ENCODE measurements at regions not wholly inside any gene's neighbourhood (a gene's known extent, or its start where the extent isn't known, plus 50 kb on each side); places are given as distances from the start of the nearest gene placed in this dataset.

DNA sequence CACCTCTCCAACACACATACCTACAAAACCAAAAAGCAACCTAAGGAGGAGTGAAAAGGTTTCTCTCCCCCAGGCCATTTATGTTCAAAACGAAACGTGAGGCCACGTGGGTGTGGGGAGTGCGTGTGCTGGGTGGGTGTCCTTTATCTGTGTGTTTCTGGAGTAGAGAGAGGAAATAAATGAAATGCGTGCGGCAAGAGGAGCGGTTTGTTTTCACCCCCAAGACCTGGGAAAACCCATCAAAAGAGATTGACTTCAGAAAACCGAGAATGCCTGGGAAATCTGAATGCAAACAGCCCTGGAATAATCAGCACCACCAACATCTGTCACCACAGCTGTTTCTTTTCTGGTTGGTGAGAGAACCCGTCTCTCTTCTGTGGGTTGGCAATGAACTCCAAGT is 137.4 kb downstream of the INSIG2 start:
- Histone ChIP-seq H3K9ac (ENCODE audit: low read depth in 1 of 3, low read length in 3 of 3) (peak overlapping the region in 1 of 3 donors; percentile 37), H3K4me1 (ENCODE audit: control insufficient read depth in 3 of 3, insufficient read depth in 3 of 3, low read length in 3 of 3) (peaks cover 8 to 9% (median 9%) of the 10 kb centered on the region in 3 donors), H3K27ac (ENCODE audit: low read depth, low read length) (no peak overlapping the region), H3K9me3 (ENCODE audit: control insufficient read depth in 3 of 3, low read length in 3 of 3) (no peaks in the 10 kb centered on the region), H3K4me3 (ENCODE audit: low read length in 3 of 3) (no peak overlapping the region), H3K27me3 (ENCODE audit: control insufficient read depth in 3 of 3, insufficient read depth in 3 of 3, low read length in 3 of 3) (peaks cover 18 to 24% (median 21%) of the 10 kb centered on the region in 3 donors), H3K36me3 (ENCODE audit: control insufficient read depth in 3 of 3, insufficient read depth in 3 of 3, low read length in 3 of 3) (no peaks in the 10 kb centered on the region)

DNA sequence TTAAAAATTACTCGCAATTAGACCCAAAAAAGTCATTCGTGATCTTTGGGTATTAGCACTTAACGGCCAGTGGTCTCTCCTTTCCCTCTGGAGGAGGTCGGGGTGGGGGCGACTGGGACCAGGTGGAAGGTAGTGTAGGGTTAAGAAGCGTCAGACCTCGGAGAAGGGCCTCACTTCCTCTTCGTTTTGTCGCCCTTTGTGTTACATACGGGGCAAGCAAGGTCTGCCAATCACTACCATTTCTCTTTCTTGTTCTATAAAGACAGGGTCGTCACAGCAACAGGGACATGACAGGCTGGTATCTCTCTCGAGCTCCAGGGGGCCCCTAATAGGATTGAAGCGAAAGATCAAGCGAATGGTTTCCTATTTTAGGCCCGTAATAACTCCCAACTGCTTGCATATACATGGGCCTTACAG is 136.6 kb downstream of the INSIG2 start:
- Histone ChIP-seq H3K9ac (ENCODE audit: low read depth in 1 of 3, low read length in 3 of 3) (peak overlapping the region; percentile 21 to 82 (median 71)), H3K4me3 (ENCODE audit: low read length in 3 of 3) (peak overlapping the region; percentile 33 to 74 (median 65)), H3K27me3 (ENCODE audit: control insufficient read depth in 3 of 3, insufficient read depth in 3 of 3, low read length in 3 of 3) (peaks cover 18 to 24% (median 21%) of the 10 kb centered on the region in 3 donors), H3K4me1 (ENCODE audit: control insufficient read depth in 3 of 3, insufficient read depth in 3 of 3, low read length in 3 of 3) (peaks cover 8 to 9% (median 9%) of the 10 kb centered on the region in 3 donors), H3K36me3 (ENCODE audit: control insufficient read depth in 3 of 3, insufficient read depth in 3 of 3, low read length in 3 of 3) (no peaks in the 10 kb centered on the region), H3K27ac (ENCODE audit: low read depth, low read length) (peak overlapping the region; percentile 77), H3K9me3 (ENCODE audit: control insufficient read depth in 3 of 3, low read length in 3 of 3) (no peaks in the 10 kb centered on the region)

DNA sequence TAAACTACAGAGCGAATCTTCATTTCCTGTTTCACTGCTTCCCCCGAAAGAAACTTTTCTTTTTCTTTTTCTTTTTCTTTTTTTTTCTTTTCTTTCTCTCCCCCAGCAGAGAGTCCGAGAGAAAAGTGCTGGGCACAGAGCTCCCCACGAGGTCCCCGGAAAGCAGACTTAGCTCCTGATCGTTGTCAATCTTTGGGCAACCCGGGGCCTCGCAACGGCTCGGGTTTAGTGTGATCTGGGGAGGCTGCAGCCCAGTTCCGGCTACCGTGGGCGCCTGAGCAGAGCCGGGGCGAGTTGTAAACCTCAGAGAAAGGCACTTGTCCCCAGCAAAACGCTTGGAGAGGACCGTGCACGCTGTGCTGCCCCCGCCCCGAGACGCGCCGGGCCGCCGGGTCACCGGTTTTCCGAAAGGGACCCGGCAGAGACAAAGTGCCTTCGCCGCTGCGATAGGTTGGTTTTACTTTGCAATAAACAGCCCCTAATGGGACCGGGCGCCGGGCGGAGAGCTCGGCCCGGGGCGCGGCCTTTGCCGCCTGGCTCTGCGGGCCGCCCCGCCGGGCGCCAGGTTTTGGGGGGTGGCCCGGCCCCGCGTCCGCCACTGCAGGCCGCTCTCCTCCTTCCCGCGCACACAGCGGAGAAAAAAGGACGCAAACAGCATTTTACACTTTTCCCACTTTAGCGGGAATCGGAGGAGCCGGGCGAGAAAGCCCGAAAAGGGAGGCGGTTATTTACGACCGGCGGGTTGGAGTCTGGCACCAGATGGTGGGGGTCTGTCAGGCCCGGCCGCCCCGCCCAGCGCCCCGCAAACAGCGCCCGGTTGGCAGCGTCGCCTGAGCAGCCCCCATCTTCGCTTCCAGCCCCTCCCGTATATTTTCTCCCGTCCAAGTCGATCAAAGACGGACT is 136.0 kb downstream of the INSIG2 start:
- Histone ChIP-seq H3K36me3 (ENCODE audit: control insufficient read depth in 3 of 3, insufficient read depth in 3 of 3, low read length in 3 of 3) (no peaks in the 10 kb centered on the region), H3K27ac (ENCODE audit: low read depth, low read length) (peak overlapping the region; percentile 77), H3K9me3 (ENCODE audit: control insufficient read depth in 3 of 3, low read length in 3 of 3) (no peaks in the 10 kb centered on the region), H3K27me3 (ENCODE audit: control insufficient read depth in 3 of 3, insufficient read depth in 3 of 3, low read length in 3 of 3) (peaks cover 18 to 24% (median 21%) of the 10 kb centered on the region in 3 donors), H3K9ac (ENCODE audit: low read depth in 1 of 3, low read length in 3 of 3) (peak overlapping the region; percentile 71 to 82 (median 82)), H3K4me3 (ENCODE audit: low read length in 3 of 3) (peak overlapping the region; percentile 65 to 74 (median 70)), H3K4me1 (ENCODE audit: control insufficient read depth in 3 of 3, insufficient read depth in 3 of 3, low read length in 3 of 3) (peaks cover 8 to 9% (median 9%) of the 10 kb centered on the region in 3 donors)

DNA sequence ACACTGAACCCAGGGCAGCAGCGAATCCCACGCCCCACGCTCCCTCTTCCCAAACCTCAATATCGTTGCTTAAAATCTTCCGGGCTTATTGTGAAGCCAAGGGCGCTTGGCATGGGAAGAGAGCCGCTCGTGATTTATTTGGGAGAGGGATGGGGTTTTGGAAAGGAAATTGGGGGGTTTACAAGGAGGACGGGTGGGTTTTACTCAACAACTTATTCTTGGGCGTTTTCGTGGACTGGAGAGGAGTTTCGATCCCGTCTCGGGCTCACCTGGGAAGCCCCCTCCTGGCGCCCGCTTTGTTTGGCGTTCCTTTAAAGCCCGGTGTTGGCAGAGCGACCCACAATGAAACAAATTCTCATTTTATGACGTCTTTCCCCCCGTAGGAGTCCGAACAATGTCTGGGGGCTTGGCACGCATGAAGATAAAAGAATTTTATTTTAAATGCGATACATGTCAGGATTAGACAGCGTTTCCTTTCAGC is 135.3 kb downstream of the INSIG2 start:
- peaks cover 18 to 24% (median 21%) of the 10 kb centered on the region in 3 donors for H3K27me3 ChIP-seq (ENCODE audit: control insufficient read depth in 3 of 3, insufficient read depth in 3 of 3, low read length in 3 of 3)
- H3K27ac ChIP-seq (ENCODE audit: low read depth, low read length), result peak overlapping the region; percentile 77
- peak overlapping the region; percentile 71 to 82 (median 82) for H3K9ac ChIP-seq (ENCODE audit: low read depth in 1 of 3, low read length in 3 of 3)

DNA sequence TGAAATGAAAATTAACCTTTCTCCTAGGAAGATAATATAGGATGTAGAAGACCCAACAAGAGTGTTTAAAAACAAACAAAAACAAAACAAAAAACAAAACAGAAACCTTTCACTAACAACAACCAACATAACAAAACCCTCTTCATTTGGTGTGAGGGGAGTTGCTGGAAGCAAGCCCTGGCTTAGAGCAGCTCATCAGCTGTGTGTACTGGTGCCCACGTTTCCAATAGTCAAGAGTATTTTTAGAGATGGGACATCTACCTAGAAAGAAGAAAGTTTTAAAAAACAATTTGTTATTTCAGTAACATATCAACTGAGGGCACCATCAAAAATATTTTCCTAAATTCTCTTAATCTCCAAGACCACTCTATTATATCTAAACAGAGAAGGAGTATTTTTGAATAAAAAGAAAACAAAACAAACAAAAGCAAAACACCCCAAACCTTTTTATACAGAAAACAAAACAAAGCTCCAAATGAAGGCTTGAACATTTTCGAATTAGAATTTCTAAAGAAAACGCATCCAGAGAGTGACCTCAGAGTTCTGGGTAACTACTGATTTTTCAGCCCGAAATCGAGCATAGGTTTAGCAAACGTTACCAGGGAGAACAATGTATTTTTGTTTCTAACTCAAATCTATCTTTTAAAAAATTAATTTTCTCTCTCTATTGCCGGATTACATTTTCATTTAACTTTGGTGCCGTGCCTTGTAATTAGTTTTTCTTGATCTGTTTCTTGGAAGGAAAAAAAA is 134.6 kb downstream of the INSIG2 start:
- Histone ChIP-seq H3K4me1 (ENCODE audit: control insufficient read depth in 3 of 3, insufficient read depth in 3 of 3, low read length in 3 of 3) (peaks cover 8 to 9% (median 8%) of the 10 kb centered on the region in 3 donors), H3K36me3 (ENCODE audit: control insufficient read depth in 3 of 3, insufficient read depth in 3 of 3, low read length in 3 of 3) (no peaks in the 10 kb centered on the region), H3K27me3 (ENCODE audit: control insufficient read depth in 3 of 3, insufficient read depth in 3 of 3, low read length in 3 of 3) (peaks cover 18 to 24% (median 21%) of the 10 kb centered on the region in 3 donors), H3K4me3 (ENCODE audit: low read length in 3 of 3) (peak overlapping the region; percentile 65 to 74 (median 70)), H3K27ac (ENCODE audit: low read depth, low read length) (peak overlapping the region; percentile 77), H3K9me3 (ENCODE audit: control insufficient read depth in 3 of 3, low read length in 3 of 3) (no peaks in the 10 kb centered on the region), H3K9ac (ENCODE audit: low read depth in 1 of 3, low read length in 3 of 3) (peak overlapping the region; percentile 71 to 82 (median 82))

More for the DNA sequence above, 135.3 kb downstream of the INSIG2 start:
- H3K36me3 ChIP-seq (ENCODE audit: control insufficient read depth in 3 of 3, insufficient read depth in 3 of 3, low read length in 3 of 3), result no peaks in the 10 kb centered on the region
- H3K4me3 ChIP-seq (ENCODE audit: low read length in 3 of 3), result peak overlapping the region; percentile 65 to 74 (median 70)
- H3K9me3 ChIP-seq (ENCODE audit: control insufficient read depth in 3 of 3, low read length in 3 of 3), result no peaks in the 10 kb centered on the region
- H3K4me1 ChIP-seq (ENCODE audit: control insufficient read depth in 3 of 3, insufficient read depth in 3 of 3, low read length in 3 of 3), result peaks cover 8 to 9% (median 9%) of the 10 kb centered on the region in 3 donors

DNA sequence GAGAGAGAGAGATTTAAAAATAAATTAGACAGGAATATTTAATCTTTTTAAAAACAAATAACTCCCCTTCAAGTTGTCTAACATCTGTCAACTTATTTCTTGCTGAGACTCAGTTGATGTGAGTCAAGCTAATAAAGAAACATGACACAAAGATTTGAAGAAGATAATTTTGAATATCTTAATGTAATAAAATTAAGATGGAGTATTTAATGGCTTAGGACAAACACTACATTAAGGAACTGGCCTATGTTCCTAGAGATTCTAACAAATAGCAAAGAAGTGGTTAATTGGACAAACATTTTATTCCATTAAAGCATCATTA is 134.0 kb downstream of the INSIG2 start:
- no peak overlapping the region for H3K9ac ChIP-seq (ENCODE audit: low read depth in 1 of 3, low read length in 3 of 3)
- no peaks in the 10 kb centered on the region for H3K36me3 ChIP-seq (ENCODE audit: control insufficient read depth in 3 of 3, insufficient read depth in 3 of 3, low read length in 3 of 3)
- H3K4me3 ChIP-seq (ENCODE audit: low read length in 3 of 3), result no peak overlapping the region
- peaks cover 6 to 9% (median 8%) of the 10 kb centered on the region in 3 donors for H3K4me1 ChIP-seq (ENCODE audit: control insufficient read depth in 3 of 3, insufficient read depth in 3 of 3, low read length in 3 of 3)
- no peaks in the 10 kb centered on the region for H3K9me3 ChIP-seq (ENCODE audit: control insufficient read depth in 3 of 3, low read length in 3 of 3)
- no peak overlapping the region for H3K27ac ChIP-seq (ENCODE audit: low read depth, low read length)
- peaks cover 18 to 24% (median 21%) of the 10 kb centered on the region in 3 donors for H3K27me3 ChIP-seq (ENCODE audit: control insufficient read depth in 3 of 3, insufficient read depth in 3 of 3, low read length in 3 of 3)

DNA sequence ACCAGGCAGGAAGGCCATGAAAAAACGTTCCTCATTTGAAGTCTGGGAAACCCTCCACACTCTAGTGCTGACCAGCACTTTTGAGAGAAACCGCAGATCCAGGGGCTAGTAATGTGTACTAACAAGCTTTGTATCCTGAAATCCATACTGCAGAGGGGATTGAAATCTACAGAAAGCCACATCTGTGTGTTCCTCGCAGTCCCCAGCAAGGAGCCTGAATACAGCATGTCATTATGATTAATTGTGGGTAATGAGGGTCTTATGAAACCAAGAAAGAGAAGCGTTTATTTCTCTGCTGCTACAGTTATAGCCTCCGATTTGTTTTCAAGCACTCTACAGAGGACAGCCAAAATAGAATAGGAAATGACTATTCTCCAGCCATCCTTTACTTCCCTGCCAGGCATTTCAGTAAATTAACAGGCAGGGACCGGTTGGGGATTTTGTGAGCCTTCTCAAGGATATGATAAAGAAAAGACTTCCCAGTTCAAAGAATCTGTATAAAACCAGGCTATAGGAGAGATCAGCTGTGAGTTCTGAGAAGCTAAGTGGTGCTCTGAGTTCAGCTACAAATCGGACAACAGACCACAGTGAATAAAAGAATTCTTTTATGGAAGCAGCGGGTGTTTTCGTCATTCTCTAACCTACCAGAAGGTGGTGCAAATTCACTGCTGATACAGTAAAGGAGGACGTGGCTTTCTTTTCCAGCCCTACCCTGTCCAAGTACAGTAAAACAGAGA is 133.4 kb downstream of the INSIG2 start:
- no peak overlapping the region for H3K27ac ChIP-seq (ENCODE audit: low read depth, low read length)

DNA sequence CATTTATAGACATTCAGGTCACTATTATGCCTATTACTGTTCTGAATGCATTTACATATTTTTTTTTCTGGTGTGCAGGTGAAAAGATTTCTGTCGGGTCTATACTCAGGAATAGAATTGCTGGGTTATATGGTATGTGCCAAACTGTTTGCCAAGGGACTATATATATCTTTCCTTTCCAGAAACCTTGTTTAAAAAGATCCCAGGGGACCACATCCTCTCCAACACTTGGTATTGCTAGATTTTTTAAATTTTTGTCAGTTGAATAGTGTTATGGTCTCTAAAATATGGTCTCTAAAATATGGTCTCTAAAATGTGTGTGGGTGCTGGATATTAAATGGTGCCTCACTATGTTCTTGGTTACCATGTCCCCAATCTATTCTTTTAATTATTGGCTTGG is 131.3 kb downstream of the INSIG2 start:
- H3K4me3 ChIP-seq (ENCODE audit: low read length in 3 of 3), result no peak overlapping the region
- H3K36me3 ChIP-seq (ENCODE audit: control insufficient read depth in 3 of 3, insufficient read depth in 3 of 3, low read length in 3 of 3), result no peaks in the 10 kb centered on the region
- no peaks in the 10 kb centered on the region for H3K9me3 ChIP-seq (ENCODE audit: control insufficient read depth in 3 of 3, low read length in 3 of 3)
- H3K27ac ChIP-seq (ENCODE audit: low read depth, low read length), result no peak overlapping the region
- peaks cover 6 to 9% (median 8%) of the 10 kb centered on the region in 3 donors for H3K4me1 ChIP-seq (ENCODE audit: control insufficient read depth in 3 of 3, insufficient read depth in 3 of 3, low read length in 3 of 3)
- peaks cover 12 to 16% (median 15%) of the 10 kb centered on the region in 3 donors for H3K27me3 ChIP-seq (ENCODE audit: control insufficient read depth in 3 of 3, insufficient read depth in 3 of 3, low read length in 3 of 3)
- H3K9ac ChIP-seq (ENCODE audit: low read depth in 1 of 3, low read length in 3 of 3), result no peak overlapping the region

More for the DNA sequence above, 133.4 kb downstream of the INSIG2 start:
- peaks cover 16 to 24% (median 21%) of the 10 kb centered on the region in 3 donors for H3K27me3 ChIP-seq (ENCODE audit: control insufficient read depth in 3 of 3, insufficient read depth in 3 of 3, low read length in 3 of 3)
- H3K9ac ChIP-seq (ENCODE audit: low read depth in 1 of 3, low read length in 3 of 3), result no peak overlapping the region
- no peak overlapping the region for H3K4me3 ChIP-seq (ENCODE audit: low read length in 3 of 3)
- H3K9me3 ChIP-seq (ENCODE audit: control insufficient read depth in 3 of 3, low read length in 3 of 3), result no peaks in the 10 kb centered on the region
- no peaks in the 10 kb centered on the region for H3K36me3 ChIP-seq (ENCODE audit: control insufficient read depth in 3 of 3, insufficient read depth in 3 of 3, low read length in 3 of 3)
- peaks cover 6 to 9% (median 8%) of the 10 kb centered on the region in 3 donors for H3K4me1 ChIP-seq (ENCODE audit: control insufficient read depth in 3 of 3, insufficient read depth in 3 of 3, low read length in 3 of 3)

DNA sequence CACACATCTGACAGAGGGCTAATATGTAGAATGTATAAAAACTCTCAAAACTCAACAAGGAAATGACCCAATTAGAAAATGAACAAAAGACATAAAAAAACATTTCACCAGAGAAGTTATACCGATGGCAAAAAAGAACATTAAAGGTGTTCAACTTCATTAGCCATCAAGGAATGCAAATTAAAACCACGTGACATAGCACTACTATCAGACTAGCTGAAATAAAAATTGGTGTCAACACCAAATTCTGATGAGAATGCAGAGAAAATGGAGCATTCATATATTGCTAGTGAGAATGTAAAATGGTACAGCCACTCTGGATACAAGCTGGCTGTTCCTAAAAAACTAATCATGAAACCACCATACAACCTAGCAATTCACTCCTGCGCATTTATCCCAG is 128.0 kb downstream of the INSIG2 start:
- no peaks in the 10 kb centered on the region for H3K36me3 ChIP-seq (ENCODE audit: control insufficient read depth in 3 of 3, insufficient read depth in 3 of 3, low read length in 3 of 3)
- no peaks in the 10 kb centered on the region for H3K9me3 ChIP-seq (ENCODE audit: control insufficient read depth in 3 of 3, low read length in 3 of 3)

More for the DNA sequence above, 128.0 kb downstream of the INSIG2 start:
- Histone ChIP-seq H3K27me3 (ENCODE audit: control insufficient read depth in 3 of 3, insufficient read depth in 3 of 3, low read length in 3 of 3) (peaks cover 0 to under 1% (median under 1%) of the 10 kb centered on the region in 3 donors), H3K4me1 (ENCODE audit: control insufficient read depth in 3 of 3, insufficient read depth in 3 of 3, low read length in 3 of 3) (no peaks in the 10 kb centered on the region), H3K9ac (ENCODE audit: low read depth in 1 of 3, low read length in 3 of 3) (no peak overlapping the region), H3K4me3 (ENCODE audit: low read length in 3 of 3) (no peak overlapping the region), H3K27ac (ENCODE audit: low read depth, low read length) (no peak overlapping the region)

All from skeletal muscle tissue (tissue), 3 donors.